Adrenal gland (tissue), 9 donors: ENCODE measurements at regions not wholly inside any gene's neighbourhood (a gene's known extent, or its start where the extent isn't known, plus 50 kb on each side); places are given as distances from the start of the nearest gene placed in this dataset.

Experiments
- DNase-seq, 7 donors: peaks; one replicate each; pipeline ENCODE4 v3.0.0-alpha.2; 2019 to 2020
- H3K27ac ChIP-seq, 5 donors: fragments of 200-600 bp; sonication (generic) in 4 of 5; 1 replicate in 3 of 5; 2 replicates in 2 of 5; pipeline versions ENCODE4 v1.5.1 to v1.8.0; 2016 to 2020; ENCODE audit warnings: mild to moderate bottlenecking in 1 of 5
- H3K27me3 ChIP-seq: fragments of 200-600 bp; 2 replicates; pipeline ENCODE4 v1.8.0; 2021
- H3K36me3 ChIP-seq, 2 donors: fragments of 200-600 bp; replicated peaks in 1 of 2; 1 replicate in 1 of 2; 2 replicates in 1 of 2; pipeline versions ENCODE4 v1.5.1 to v1.8.0; 2018 to 2022
- H3K4me1 ChIP-seq, 2 donors: fragments of 200-600 bp; replicated peaks in 1 of 2; 1 replicate in 1 of 2; 2 replicates in 1 of 2; pipeline versions ENCODE4 v1.5.1 to v1.8.0; 2018 to 2021
- H3K4me3 ChIP-seq, 4 donors: fragments of 200-600 bp; sonication (generic) in 3 of 4; one replicate each; pipeline ENCODE4 v1.5.1; 2016 to 2018
- H3K9me3 ChIP-seq, 3 donors: fragments of 200-600 bp; sonication (generic) in 1 of 3; replicated peaks in 1 of 3; 1 replicate in 2 of 3; 2 replicates in 1 of 3; pipeline versions ENCODE4 v1.5.1 to v1.8.0; 2016 to 2021
- CTCF ChIP-seq, 6 experiments: fragments of 450-650 bp in 4 of 6; fragments of 200-600 bp in 2 of 6; sonication (generic) in 1 of 6; IDR thresholded peaks; 1 replicate in 5 of 6; 2 replicates in 1 of 6; pipeline versions ENCODE4 v1.5.1 to v1.8.0; 2016 to 2021; ENCODE audit warnings: antibody characterized with exemption in 6 of 6, mild to moderate bottlenecking in 2 of 6, moderate library complexity in 1 of 6
- POLR2A ChIP-seq, 2 donors: fragments of 450-650 bp; IDR thresholded peaks; one replicate each; pipeline ENCODE4 v1.6.1; 2017; ENCODE audit warnings: antibody characterized with exemption in 2 of 2, mild to moderate bottlenecking in 2 of 2, moderate library complexity in 1 of 2
- WGBS, 4 donors: extraction: QIAGEN DNeasy Blood & Tissue Kit in 2 of 4; methylation state at CpG; one replicate each; pipeline versions ENCODE4 v1.1.5 to v1.1.7; 2013 to 2017; 5-methylcytosine and 5-hydroxymethylcytosine counted together
- intact Hi-C, 2 donors: fragments of 100-400 bp; cut with DNase I; formaldehyde crosslinking; loops; one replicate each; pipeline versions ENCODE4 v1.14.1 to v1.15.0; 2022 to 2023
- donor health status: healthy with polysubstance abuse.
- donor health status: Bipolar disorder and iron deficiency.
- donor health status: DM: yes; HTN: yes; CAD: no.
- donor health status: DM: no; HTN: no; CAD: no.
- donor health status: DM: no; HTN: no; CAD: no.

- TF ChIP-seq POLR2A (IDR thresholded peaks at IDR 0.05) (no peak), CTCF (IDR thresholded peaks at IDR 0.05) (no peak)
- Histone ChIP-seq H3K27me3 (no peaks in the 10 kb centered on the region), H3K4me3 (no peak overlapping the region), H3K36me3 (no peaks in the 10 kb centered on the region), H3K9me3 (no peaks in the 10 kb centered on the region), H3K4me1 (no peaks in the 10 kb centered on the region), H3K27ac (no peak overlapping the region)
- 92 to 96% (median 94%) methylated on average over 17 to 19 of the region's 19 CpGs for WGBS, 4 donors
- no peak for DNase-seq
- intact Hi-C loops: no loop called here
These were observed 117.2 kb downstream of the C7orf25 start for GRCh38 chr7:42794673-42795072.

GRCh38 chr7:42792841-42793240 is 119.0 kb downstream of the C7orf25 start:
- no peaks in the 10 kb centered on the region for H3K27me3 ChIP-seq
- DNase-seq: no peak
- H3K4me3 ChIP-seq: no peak overlapping the region
- intact Hi-C loops: no loop called here
- no peaks in the 10 kb centered on the region for H3K9me3 ChIP-seq
- no peaks in the 10 kb centered on the region for H3K36me3 ChIP-seq
- 85 to 96% (median 86%) methylated on average over 3 of the region's 3 CpGs for WGBS, 4 donors
- TF ChIP-seq POLR2A (IDR thresholded peaks at IDR 0.05): no peak
- no peaks in the 10 kb centered on the region for H3K4me1 ChIP-seq
- no peak overlapping the region for H3K27ac ChIP-seq

GRCh38 chr7:42790196-42790595 is 121.7 kb downstream of the C7orf25 start:
- TF ChIP-seq CTCF (IDR thresholded peaks at IDR 0.05) (no peak), POLR2A (IDR thresholded peaks at IDR 0.05) (no peak)
- no peaks in the 10 kb centered on the region for H3K36me3 ChIP-seq

GRCh38 chr7:42774436-42774835 is 137.4 kb downstream of the C7orf25 start:
- no peaks in the 10 kb centered on the region for H3K36me3 ChIP-seq
- intact Hi-C loops: no loop called here
- no peak overlapping the region for H3K4me3 ChIP-seq
- H3K4me1 ChIP-seq: no peaks in the 10 kb centered on the region
- TF ChIP-seq CTCF (IDR thresholded peaks at IDR 0.05) (no peak), POLR2A (IDR thresholded peaks at IDR 0.05) (no peak)
- no peaks in the 10 kb centered on the region for H3K9me3 ChIP-seq
- no peak for DNase-seq
- H3K27ac ChIP-seq: no peak overlapping the region
- 83 to 94% (median 89%) methylated on average over 4 of the region's 4 CpGs for WGBS, 4 donors
- H3K27me3 ChIP-seq: no peaks in the 10 kb centered on the region

More at GRCh38 chr7:42790196-42790595, 121.7 kb downstream of the C7orf25 start:
- no peak for DNase-seq
- Histone ChIP-seq H3K4me1 (no peaks in the 10 kb centered on the region), H3K27me3 (no peaks in the 10 kb centered on the region), H3K4me3 (no peak overlapping the region), H3K27ac (no peak overlapping the region), H3K9me3 (no peaks in the 10 kb centered on the region)
- WGBS, 4 donors: 43 to 54% (median 49%) methylated on average over 1 of the region's 1 CpG
- intact Hi-C loops: no loop called here

GRCh38 chr7:42770114-42770513 is 141.8 kb downstream of the C7orf25 start:
- DNase-seq: no peak
- Histone ChIP-seq H3K27me3 (no peaks in the 10 kb centered on the region), H3K4me3 (no peak overlapping the region), H3K27ac (no peak overlapping the region), H3K9me3 (no peaks in the 10 kb centered on the region), H3K36me3 (no peaks in the 10 kb centered on the region), H3K4me1 (no peaks in the 10 kb centered on the region)
- intact Hi-C loops: no loop called here
- 86 to 91% (median 89%) methylated on average over 3 of the region's 3 CpGs for whole genome bisulfite sequencing, 4 donors
- TF ChIP-seq POLR2A (IDR thresholded peaks at IDR 0.05) (no peak), CTCF (IDR thresholded peaks at IDR 0.05) (no peak)
